Middle frontal gyrus (tissue), 1 donor: ENCODE measurements at regions not wholly inside any gene's neighbourhood (a gene's known extent, or its start where the extent isn't known, plus 50 kb on each side); places are given as distances from the start of the nearest gene placed in this dataset.
A peak's percentile ranks its signal among the peaks of the same experiment; 100 is the strongest.
"Not testable (repeated sequence)": the region's sequence is repeated elsewhere in the genome, so short reads cannot be mapped to it uniquely, and the experiment has no call there.

Experiments
- DNase-seq: peaks from one replicate; pipeline ENCODE4 v3.0.0-alpha.2; 2015; ENCODE audit warnings: low spot score; ENCODE audit errors: extremely low spot score

DNA sequence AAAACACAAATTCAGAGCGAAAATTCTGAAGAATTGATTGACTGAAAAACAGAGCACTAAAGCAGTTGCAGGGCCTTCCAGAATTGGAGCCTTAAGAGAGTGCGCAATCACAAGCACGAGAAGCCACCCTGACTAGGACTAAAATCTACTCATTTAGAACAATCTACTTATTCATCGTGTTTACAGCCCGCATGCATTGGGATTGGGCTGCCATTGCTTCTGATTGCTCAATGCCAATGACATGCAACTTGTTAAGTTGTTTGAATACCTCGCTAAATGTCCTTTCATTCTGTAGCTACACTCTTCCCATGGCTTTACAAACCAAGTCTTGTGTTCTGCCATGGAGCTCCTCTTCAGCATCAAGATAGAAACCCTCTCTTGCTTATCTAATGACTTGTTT lies 425.9 kb upstream of the POM121L12 start:
- DNase-seq = no peak

DNA sequence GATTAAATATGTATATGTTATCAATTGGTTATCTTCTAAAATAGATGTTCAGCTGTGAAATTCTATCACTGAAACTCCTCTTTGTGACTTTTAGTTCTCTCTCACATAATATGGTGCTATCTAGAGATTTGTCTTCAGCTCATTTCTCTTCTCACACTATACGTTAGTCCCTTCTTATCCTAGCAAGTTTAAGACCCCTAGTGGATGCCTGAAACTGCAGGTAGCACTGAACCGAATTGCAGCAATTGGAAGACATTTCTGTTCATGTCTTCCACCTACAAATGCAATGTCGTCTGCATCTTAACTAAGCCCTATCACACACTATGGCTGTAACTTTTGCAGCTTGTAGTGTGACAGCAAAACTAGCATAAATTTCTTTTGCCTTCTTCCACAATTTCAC lies 442.7 kb upstream of the POM121L12 start:
- no peak for DNase-seq

DNA sequence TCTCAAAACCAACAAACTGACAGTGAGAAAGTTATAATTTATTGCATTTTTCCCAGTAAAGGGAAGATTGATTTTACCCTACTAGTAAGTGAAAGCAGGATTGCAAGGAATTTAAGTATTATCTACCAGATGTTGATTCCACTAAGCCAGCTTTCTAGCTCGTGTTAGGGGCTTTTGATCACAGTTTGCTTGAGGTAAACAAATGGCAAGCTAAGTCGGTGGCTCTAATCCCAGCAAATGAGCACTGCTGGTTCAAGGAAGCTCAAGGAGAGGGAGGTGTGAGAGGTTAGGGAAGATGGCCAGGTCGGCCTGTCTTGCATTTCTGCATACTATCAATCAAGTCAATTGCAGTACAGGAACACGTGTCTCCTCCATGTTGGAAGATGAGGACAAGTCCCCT lies 448.7 kb upstream of the POM121L12 start:
- DNase-seq = no peak

DNA sequence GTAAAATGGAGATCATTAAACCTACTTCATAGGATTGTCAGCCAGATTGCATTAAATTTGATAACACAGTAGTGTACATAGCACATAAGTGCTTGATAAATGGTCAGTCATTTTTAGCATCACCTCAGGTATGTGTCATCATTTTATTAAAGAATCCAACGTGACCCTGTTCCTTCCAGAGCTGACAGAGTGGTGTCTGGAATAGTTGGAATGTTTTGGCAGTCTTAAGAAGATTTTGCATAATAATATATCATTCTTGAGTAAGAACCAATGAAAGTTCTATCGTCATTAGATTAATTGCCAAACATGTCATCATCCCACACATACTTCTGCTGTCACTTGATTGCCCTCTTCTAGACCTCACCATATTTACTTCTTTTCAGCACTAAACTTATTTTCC lies 451.4 kb upstream of the POM121L12 start:
- DNase-seq = no peak

DNA sequence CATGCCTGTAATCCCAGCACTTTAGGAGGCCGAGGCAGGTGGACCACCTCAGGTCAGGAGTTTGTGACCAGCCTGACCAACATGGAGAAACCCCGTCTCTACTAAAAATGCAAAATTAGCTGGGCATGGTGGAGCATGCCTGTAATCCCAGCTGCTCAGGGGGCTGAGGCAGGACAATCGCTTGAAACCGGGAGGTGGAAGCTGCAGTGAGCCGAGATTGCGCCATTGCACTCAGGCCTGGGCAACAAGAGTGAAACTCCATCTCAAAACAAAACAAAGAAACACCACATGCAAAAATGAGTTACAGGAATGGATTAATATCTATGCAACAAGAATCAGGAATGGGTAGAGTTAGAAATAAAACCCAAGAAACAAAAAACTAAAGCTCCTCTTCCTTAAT lies 462.3 kb upstream of the POM121L12 start:
- DNase-seq = not testable (repeated sequence)

DNA sequence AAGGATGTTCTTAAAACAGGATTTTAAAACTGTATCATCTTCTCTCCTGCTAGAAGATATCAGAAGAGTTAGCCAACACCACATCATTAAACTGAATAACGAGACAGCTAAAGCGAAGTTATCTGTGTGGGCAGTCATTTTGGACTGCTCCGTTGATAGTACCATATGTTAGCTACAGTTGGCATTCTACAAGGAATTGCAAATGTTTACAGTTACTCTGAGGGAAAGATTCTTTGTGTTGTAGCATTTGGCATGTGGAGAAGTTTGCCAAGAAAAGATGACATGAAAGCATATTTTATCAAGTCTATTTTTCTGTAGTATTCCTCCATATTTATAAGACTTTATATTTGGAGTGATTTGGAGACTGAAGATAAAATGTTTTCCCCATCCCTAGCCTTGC lies 464.4 kb upstream of the POM121L12 start:
- DNase-seq = peak; percentile 6

DNA sequence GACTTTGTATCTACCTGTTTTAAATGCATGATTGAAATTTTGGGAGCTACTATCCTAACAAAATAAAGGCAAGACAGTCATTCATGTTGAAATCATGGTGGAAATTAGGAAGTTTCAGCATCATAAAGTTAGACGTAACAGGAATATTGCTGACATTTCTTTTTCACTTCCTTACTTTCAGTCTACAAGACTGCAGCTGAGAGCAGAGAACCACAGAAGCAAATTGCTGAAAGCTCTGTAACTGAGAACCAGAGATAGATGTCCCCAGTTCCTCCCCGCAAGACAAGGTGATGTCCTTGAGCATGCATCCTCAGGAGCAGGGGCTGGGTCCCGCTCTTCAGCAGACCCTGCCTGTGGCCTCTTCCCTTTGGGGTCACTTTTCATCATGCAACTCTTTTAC lies 466.3 kb upstream of the POM121L12 start:
- DNase-seq = no peak

DNA sequence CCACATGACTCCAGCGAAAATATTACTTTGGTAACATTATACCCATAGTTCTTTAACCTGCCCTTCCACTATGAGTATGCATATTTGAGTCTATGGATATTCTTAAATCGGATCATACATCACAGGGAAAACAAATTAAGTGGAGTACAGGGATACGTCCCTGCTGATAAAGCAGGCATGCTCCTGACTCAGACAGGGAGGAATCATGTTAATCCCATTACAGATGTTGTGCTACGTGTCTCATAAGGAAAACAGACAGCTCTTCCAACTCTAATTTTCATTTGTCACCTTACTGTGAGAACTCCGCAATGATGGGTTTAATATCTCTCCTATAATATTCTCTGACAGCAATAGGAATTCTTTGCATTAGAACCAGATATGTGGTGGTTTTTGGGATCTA lies 469.5 kb upstream of the POM121L12 start:
- no peak for DNase-seq

DNA sequence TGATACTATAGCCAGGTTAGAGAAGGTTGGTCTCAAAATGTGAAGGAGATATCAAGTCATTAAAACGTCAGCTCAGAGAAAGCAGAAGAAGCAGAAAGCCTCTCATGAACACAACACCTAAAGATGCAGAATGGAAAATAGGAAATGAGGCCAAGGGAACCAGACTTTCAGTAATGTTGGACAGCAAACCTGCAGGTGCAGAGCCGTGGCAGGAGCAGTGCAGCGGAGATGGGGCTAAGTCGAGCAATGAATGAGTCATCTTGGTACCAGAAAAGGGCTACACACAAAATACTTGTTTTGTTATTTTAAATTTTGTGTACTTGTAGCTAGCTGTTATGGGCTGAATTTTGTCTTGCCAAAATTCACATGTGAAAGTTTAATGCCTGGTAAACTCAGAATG lies 479.6 kb upstream of the POM121L12 start:
- no peak for DNase-seq

DNA sequence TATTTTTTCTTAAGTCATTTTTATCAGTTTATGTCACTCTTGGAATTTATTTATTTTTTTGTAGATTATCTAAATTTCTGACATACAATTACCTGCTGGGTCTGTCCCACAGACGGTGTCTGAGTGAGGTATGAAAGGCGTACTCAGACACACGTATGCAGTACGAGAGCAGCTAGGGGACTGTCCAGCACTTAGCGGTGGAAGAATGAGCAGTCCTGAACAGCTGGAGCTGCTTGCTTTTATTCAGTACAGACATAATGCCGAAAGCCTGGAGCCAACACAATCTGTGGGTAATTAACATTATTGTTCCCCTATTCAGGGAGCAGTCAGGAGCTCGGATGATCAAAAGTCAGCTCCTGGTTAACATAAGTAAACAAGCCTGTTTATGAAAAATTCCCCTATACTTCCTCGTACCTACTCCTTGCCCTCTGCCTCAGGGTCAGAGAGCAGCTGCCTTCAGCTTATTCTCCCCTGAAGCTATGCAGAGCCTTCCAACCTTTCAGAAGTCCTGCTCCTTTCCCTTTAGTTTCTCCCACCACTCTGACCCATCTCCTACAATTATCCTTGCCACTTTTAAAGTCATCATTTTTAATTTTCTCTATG lies 488.0 kb upstream of the POM121L12 start:
- DNase-seq = no peak

DNA sequence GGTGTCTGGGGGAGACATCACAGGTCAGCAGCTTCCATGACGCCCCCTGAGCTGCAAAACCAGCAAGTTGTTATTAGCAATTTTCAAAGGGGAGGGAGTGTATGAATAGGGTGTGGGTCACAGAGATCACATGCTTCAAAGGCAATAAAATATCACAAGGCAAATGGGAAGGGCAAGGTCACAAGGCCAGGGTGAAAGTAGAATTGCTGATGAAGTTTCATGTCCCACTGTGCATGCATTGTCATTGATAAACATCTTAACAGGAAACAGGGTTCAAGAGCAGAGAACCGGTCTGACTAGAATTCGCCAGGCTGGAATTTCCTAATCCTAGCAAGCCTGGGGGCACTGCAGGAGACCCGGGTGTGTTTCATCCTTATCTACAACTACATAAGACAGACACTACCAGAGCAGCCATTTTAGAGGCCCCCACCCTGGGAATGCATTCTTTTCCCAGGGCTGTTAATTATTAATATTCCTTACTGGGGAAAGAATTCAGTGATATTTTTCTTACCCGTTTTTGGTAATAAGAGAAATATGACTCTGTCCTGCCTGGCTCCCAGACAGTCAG lies 494.2 kb upstream of the POM121L12 start:
- not testable (repeated sequence) for DNase-seq

DNA sequence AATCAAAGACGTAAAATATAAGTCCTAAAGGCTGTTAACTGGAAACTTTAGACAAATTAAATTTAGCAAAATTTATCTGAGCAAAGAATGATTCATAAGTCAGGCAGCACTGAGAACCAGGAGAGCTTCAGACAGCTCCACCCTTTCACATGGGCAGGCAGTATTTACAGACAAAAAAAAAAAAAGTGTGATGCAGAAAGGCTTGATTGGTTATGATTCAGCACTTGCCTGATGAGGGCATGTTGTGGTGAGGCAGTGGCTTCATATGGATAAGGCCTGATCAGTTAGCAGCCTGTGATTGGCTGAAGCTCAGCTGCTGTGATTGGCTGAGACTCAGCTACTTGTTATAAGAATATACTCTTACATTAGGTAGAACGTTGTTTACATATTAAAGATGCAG lies 495.4 kb upstream of the POM121L12 start:
- no peak for DNase-seq

DNA sequence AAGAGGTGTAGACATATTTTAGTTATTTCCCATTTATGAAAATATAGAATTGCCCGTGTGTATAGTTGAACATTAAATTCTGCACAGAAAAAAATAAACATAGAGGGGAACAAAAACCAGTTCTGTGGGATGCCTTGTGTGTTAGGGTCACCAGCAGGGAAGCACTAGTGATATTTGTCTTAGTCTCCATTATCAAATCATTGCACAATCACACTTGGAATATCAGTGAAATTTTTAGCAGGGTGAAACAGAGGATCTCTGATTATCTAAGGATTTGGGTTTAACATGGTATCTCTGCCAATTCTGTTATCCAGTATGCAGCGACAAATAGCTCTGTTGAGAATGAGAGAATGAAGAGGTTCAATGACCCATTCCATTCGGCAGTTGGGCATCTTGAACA lies 496.0 kb upstream of the POM121L12 start:
- DNase-seq = no peak

DNA sequence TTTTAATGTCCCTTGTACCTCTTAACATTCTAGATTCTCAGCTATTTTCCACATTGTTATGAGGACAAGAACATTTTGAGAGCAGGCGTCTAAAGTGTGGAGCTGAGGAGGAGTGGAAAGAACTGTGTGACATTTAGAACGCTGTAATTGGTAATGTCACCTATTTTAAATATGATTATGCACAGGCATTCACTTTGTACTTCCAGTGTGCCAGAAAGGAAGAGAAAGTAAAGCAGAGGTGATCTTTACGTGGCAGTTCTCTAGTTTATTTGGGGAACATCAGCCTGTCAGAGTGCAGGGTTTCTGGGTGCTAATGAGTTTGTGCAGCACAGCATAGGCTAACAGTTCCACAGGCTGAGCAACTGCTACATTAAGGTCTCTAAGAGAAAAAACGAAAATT lies 498.4 kb upstream of the POM121L12 start:
- DNase-seq = peak; percentile 14

DNA sequence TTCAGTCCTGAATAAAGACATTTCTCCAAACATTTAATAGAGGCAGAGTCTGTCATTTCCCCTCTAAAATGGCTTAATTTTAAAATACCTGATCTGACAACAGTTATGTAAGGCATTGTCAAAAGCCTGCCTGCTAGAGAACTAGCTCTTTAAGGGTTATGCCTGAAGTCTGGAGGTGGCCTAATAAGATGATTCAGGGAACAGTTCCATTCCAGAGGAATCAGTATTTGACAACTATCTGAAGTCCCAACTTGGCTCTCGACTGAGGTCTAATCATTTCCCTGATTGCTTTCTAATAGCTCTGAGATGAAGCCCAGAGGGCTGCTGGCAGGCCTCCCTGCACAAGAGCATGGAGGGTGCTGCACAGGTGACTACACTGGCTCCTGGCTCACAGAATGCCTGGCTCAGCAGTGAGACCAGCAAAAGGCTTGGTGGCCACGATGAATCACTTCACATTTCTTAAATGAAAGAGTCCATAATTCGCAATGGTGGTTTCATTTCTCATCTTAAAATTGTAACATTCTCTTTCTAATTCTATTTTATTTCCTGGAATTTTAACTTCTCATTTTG lies 509.6 kb upstream of the POM121L12 start:
- no peak for DNase-seq

DNA sequence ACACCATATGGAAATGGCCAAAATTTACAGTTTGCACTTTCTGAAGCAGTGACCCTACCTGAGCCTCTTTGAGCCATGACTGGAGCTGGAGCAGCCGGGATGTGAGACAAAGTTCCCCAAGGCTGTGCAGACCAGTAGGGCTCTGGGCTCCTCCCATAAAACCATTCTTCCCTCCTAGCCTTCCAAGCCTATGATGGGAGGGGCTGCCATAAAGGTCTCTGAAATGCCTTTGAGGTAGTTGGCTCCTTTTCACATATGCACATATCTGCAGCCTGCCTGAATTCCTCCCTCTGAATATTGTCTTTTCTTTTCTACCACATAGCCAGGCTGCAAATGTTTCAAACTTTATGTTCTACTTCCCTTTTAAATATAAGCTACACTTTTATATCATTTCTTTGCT lies 516.6 kb upstream of the POM121L12 start:
- no peak for DNase-seq

DNA sequence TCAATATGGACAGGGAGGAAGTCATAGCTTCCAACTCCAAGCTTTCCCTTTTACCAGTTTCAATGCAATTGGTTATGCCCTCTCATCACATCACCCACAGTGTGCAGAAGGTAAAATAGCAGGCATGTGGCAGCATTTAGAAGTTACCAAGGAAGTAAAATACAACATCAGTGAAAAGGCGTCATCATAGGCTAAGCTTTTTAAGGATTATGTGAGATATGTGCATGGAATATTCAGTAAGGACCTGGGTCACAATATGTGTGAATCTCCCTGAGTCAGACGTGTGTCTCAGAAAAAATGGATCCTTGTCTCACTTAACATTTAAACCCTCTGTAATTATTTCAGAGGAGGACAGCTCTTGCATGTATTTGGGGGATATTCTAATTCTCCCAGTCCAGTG lies 522.8 kb upstream of the POM121L12 start:
- DNase-seq = no peak

DNA sequence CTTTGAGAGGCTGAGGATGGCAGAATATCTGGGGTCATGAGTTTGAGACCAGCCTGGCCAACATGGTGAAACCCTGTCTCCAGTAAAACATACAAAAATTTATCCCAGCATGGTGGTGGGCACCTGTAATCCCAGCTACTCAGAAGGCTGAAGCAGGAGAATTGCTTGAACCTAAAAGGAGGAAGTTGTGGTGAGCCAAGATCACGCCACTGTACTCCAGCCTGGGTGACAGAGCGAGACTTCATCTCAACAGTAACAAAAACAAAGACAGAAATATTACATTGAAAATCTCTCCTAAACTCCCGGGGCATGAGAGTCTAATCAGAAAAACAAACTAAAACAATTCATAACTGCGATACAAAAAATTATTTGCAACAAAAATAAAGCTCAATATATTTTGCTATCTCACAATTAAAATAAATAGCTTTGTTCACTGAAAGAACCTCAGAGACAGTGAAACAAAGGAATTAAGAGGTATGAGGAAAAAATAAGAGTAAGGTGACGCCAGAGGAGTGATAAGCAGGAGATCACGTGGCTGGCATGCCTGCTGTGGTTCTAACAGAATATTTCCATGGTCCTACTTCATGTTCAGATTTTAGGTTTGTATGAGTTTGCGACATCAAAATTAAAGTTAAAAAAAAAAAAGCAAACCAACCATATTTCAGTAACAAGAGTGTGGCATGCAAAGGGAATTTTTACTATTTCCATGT lies 527.7 kb upstream of the POM121L12 start:
- DNase-seq = no peak

DNA sequence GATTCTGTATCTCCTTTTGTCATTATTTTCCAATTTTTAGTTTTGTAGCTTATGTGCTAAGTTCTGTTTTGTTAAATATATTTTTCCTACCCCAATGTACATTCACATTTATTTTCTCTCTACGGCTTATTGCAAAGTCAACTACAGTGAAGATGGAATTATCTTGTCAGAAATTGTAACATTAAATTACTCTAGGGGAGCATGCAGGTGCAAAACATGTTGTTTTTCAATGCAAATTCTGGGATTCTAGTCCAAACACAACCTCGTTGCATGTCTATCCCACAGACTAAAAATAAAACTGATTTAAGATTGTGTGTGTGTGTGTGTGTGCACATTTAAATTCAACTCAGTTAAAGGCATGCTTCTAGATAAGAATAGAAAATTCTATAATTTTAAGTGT lies 529.1 kb upstream of the POM121L12 start:
- no peak for DNase-seq

DNA sequence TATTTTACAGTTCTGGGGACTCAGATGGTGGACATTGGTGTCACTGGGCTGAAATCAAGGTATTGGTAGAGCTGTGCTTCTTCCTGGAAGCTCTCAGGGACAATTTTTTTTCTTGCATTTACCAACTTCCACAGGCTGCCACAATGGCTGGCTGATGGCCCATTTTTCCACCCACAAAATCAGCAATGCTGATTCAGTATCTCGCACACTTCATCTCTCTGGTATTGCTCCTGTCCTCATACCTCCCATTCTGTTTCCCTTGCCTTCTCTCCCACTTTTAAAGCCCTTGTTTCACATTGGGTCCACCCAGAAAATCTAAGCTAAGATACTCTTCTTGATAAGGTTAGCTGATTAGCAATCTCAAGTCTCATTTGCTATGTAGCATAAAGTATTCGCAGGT lies 530.9 kb upstream of the POM121L12 start:
- no peak for DNase-seq

DNA sequence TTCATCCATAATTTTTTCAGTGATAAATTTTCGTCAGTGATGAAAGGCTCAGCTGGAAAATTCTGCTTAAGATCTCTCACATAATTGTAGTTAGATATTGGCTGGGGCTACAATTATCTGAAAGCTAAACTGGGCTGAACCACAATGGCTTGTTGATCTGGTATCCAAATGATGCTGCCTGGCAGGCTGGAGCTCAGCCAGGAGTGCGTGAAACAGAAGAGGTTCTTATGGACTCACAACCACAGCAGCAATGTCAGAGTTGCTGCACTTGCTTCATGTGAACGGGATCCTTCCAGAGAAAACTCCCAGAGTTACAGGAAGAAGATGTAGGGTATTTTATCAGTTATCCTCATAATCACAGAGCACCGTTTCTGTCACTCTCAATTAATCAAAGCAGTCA lies 533.2 kb upstream of the POM121L12 start:
- no peak for DNase-seq

DNA sequence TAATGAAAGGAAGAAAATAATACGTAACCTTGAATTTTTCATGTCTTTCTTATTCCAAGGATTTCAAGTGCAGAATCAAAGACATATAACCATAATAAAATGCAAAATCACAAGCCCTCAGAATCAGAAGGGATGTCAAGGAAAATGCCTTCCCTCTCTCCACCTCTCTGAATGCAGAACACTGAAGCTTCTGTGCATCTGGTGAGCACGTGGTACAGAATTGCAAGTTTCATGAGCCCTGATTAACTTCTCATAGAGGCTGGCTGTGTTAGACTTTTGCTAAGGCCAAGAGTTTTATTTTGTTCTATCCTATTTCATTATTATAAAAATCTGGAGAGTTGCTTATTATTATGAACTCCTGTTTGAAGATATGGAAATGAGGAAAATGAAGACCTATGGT lies 533.7 kb upstream of the POM121L12 start:
- DNase-seq = no peak

DNA sequence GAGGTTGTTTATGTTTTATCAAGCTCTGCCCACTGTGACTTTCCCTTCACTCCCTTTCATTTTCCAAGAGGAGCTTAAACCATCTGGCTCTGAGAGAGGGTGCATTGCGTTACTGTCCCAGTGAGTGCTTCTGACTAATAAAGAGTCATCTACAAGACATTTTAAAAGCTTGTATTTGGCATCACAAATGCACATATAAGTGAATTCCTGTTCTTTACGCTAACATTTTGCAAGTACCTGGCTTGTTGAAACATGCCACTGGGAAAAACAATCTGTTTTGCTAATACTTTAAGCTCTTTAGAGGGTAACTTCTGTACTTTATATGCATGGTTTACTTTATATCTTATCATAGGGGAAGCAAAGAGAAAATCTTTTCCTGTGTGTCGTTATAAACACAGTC lies 534.6 kb upstream of the POM121L12 start:
- DNase-seq = no peak
